HFF-Myc (cell line): ENCODE measurements at regions not wholly inside any gene's neighbourhood (a gene's known extent, or its start where the extent isn't known, plus 50 kb on each side); places are given as distances from the start of the nearest gene placed in this dataset.

Experiments used
- DNase-seq: peaks from one replicate; pipeline ENCODE4 v3.0.0-alpha.2; 2011; ENCODE audit warnings: low read depth; ENCODE audit errors: extremely low read depth
- H3K4me3 ChIP-seq: replicated peaks from 2 replicates; pipeline ENCODE4 v1.5.1; 2011; ENCODE audit warnings: low read depth, mild to moderate bottlenecking, control low read depth, low read length
- TF ChIP-seq, protein P1 (sequence below): IDR thresholded peaks from 2 replicates; pipeline ENCODE4 v1.5.1; 2012; ENCODE audit warnings: mild to moderate bottlenecking, low read depth, low read length, control low read depth; ENCODE audit errors: missing control alignments

DNA sequence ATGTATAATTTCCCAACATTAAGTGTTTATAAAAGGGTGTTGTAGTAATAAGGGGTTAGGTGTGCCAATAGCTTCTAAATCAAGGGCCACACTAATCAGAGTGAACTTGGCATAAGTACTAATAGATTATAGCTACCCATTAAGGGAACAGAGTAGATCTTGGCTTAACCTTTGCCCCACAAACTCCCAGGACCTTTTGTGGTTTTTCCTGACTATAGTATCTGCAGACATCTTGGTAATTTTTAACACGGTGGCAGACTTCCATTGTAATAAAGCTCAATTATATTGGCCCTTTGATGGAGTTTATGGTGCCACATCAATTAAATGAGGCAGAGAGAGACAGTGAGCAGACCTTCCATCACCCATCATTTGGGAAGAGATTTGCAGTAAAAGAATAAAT, 358.5 kb upstream of the HNRNPA3 start:
- TF ChIP-seq, protein P1, sequence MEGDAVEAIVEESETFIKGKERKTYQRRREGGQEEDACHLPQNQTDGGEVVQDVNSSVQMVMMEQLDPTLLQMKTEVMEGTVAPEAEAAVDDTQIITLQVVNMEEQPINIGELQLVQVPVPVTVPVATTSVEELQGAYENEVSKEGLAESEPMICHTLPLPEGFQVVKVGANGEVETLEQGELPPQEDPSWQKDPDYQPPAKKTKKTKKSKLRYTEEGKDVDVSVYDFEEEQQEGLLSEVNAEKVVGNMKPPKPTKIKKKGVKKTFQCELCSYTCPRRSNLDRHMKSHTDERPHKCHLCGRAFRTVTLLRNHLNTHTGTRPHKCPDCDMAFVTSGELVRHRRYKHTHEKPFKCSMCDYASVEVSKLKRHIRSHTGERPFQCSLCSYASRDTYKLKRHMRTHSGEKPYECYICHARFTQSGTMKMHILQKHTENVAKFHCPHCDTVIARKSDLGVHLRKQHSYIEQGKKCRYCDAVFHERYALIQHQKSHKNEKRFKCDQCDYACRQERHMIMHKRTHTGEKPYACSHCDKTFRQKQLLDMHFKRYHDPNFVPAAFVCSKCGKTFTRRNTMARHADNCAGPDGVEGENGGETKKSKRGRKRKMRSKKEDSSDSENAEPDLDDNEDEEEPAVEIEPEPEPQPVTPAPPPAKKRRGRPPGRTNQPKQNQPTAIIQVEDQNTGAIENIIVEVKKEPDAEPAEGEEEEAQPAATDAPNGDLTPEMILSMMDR: no peak
- no peak for DNase-seq
- no peak overlapping the region for H3K4me3 ChIP-seq

DNA sequence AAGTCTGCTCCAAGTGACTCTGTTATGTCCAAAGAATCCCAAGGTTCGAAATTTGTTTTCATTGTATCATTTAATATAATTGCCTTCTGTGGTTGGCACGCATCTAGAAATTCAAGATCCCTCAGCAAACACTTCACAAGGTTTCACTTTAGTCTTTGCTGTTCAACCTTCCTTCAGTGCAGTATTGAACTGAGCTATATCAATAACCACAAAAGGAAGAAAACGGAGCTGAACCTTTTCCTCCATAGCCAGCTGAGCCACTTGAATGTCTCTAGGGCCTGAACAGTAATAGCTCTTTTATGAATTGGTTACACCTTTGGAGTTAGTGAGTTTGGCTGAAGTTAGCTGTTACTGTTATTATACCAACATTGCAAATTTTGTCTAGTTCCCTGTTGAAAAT, 357.7 kb upstream of the HNRNPA3 start:
- no peak overlapping the region for H3K4me3 ChIP-seq
- DNase-seq: no peak
- TF ChIP-seq, protein P1: no peak

DNA sequence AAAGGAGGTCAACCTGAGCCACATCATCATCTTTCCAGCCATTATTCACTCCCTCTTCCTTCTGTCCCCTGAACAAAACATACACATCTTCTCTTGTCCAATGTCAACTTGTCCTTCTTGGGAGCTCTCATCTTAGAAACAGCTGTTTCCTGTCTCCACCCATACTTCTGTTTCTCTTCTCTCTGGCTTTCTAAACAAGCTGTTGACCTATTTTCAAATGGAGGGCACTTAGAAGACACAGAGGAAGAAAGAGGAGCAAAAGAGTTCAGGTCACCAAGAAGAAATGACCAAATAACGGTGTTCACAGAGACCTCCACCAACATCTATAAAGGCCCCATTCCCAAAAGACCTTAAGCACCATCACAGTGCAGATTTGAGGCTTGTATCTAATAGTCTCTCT, 355.9 kb upstream of the HNRNPA3 start:
- TF ChIP-seq, protein P1: no peak
- DNase-seq: no peak
- H3K4me3 ChIP-seq: no peak overlapping the region

DNA sequence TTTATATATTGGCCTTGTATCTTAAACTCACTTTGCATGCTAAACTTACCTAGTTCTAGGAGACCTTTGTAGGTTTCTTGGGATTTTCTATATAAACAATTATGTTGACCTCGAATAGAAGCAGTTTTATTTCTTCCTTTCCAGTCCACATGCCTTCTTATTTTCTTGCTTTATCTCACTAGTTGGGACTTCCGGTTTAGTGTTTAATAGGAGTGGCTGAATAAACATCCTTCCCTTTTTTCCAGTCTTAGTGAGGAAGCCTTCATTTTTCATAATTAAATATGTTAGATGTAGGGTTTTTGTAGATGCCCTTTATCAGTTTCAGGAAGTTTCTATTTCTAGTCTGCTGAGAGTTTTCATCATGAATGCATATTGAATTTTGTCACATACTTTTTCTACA, 347.3 kb upstream of the HNRNPA3 start:
- TF ChIP-seq, protein P1: no peak
- H3K4me3 ChIP-seq: no peak overlapping the region
- no peak for DNase-seq

DNA sequence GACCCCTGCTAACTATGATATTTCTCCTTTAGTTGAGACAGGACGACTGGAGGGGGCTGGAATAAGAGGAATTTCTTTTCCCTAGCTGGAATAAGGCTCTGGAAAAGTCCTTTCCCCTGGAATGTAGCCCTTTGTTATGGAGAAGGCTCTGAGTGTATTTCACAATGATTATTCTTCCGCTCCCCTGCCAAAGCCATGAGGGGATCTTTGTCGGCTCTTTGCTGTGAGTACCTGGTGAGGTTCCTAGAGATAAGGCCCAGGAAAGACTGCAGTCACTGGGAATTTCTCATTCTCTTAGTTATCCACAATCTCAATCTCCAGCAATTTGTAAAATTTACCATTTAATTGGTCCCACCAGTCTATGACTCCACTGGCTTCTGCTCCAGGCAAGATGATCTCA, 340.2 kb upstream of the HNRNPA3 start:
- TF ChIP-seq, protein P1: no peak
- no peak for DNase-seq
- no peak overlapping the region for H3K4me3 ChIP-seq

DNA sequence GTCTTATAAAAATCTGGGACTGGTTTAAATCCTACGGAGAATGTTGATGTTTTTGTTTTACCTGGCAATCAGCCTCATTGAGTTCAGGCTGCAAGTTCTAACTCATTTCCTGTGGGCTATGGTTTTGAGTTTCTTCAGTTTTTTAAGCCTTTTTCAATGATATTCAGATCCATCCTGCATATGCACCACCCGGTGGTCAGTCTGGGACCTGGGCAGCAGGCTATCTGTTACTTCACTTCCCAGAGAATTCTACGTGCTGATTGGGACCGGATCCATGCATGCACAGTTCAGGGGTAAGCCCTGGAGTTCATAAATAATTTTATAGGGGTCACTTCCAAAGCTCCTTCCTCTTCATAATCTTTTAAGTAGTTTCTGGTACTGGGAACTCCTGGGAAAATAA, 339.2 kb upstream of the HNRNPA3 start:
- TF ChIP-seq, protein P1: no peak
- DNase-seq: no peak
- no peak overlapping the region for H3K4me3 ChIP-seq

DNA sequence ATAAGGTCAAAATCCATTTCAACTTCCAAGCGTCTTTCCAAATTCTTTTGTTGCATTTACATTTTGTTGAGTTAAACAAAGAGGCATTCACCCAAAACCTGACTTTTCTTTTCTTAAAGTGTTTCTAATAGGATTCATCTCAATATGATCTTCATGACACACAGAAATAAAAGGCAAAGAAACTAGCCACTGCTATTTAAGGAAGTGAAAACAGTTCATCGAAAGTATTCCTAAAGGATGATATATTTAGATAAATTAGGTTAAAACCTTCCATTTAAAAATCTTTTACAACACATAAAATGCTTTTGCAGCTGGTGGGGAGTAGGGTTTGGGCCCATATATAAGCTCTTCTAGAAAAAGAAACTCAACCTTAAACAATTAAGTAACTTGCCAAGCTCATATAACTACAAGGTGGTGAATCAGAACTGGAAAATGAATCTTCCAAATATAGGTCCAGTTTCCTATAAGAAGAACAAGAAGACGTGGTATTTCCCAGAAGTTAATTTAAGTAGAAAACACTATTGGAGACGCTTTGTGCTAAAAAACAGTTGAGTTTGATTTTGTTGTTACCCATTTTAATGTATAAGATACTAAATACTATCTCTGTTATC, 336.0 kb upstream of the HNRNPA3 start:
- TF ChIP-seq, protein P1: no peak
- H3K4me3 ChIP-seq: no peak overlapping the region
- no peak for DNase-seq
